HEK293 (cell line): ENCODE measurements at regions not wholly inside any gene's neighbourhood (a gene's known extent, or its start where the extent isn't known, plus 50 kb on each side); places are given as distances from the start of the nearest gene placed in this dataset.
"Not testable (repeated sequence)": the region's sequence is repeated elsewhere in the genome, so short reads cannot be mapped to it uniquely, and the experiment has no call there.

Experiments
- CTCF ChIA-PET: fragments of 350-600 bp; formaldehyde crosslinking; extraction: SDS; loops from one replicate; lab custom pipeline; 2021; ENCODE audit warnings: antibody characterized with exemption; lab: Yijun Ruan, JAX
- POLR2A ChIA-PET: fragments of 300-600 bp; formaldehyde crosslinking; extraction: SDS; loops from one replicate; lab custom pipeline; 2020; ENCODE audit warnings: antibody characterized with exemption, inconsistent platforms; lab: Yijun Ruan, JAX
- H3K27ac ChIP-seq: fragments of 200-500 bp; sonication (Bioruptor generic); 2 replicates; pipeline ENCODE4 v1.5.1; 2014; ENCODE audit warnings: low read depth, low read length, control low read depth, inconsistent platforms; ENCODE audit errors: extremely low read depth
- H3K36me3 ChIP-seq, 2 experiments: fragments of 200-500 bp in 1 of 2; sonication (Bioruptor generic) in 1 of 2; 1 replicate in 1 of 2; 2 replicates in 1 of 2; pipeline ENCODE4 v1.5.1; 2014 to 2017; ENCODE audit warnings: inconsistent platforms in 2 of 2, low read length in 2 of 2; ENCODE audit not compliant: control insufficient read depth in 2 of 2, insufficient read depth in 1 of 2
- H3K4me1 ChIP-seq: fragments of 200-500 bp; sonication (Bioruptor generic); 2 replicates; pipeline ENCODE4 v1.5.1; 2014; ENCODE audit warnings: mild to moderate bottlenecking, low read length, inconsistent platforms; ENCODE audit not compliant: control insufficient read depth, insufficient read depth
- H3K4me3 ChIP-seq: 2 replicates; pipeline ENCODE4 v1.5.1; 2011; ENCODE audit warnings: low read depth, mild to moderate bottlenecking, control low read depth, low read length, moderate library complexity
- H3K9me3 ChIP-seq: fragments of 200-500 bp; sonication (Bioruptor generic); 2 replicates; pipeline ENCODE4 v1.5.1; 2014; ENCODE audit warnings: low read depth, low read length, inconsistent platforms; ENCODE audit not compliant: control insufficient read depth, insufficient read depth
- FEZF1 ChIP-seq: fragments of 450-650 bp; formaldehyde crosslinking; IDR thresholded peaks from 2 replicates; pipeline ENCODE4 v1.5.1; 2016; ENCODE audit warnings: missing biosample characterization, missing genetic modification characterization
- GFI1B ChIP-seq: fragments of 450-650 bp; formaldehyde crosslinking; IDR thresholded peaks from 2 replicates; pipeline ENCODE4 v1.5.1; 2016; ENCODE audit warnings: missing biosample characterization, missing genetic modification characterization
- OVOL3 ChIP-seq: fragments of 450-650 bp; formaldehyde crosslinking; IDR thresholded peaks from 2 replicates; pipeline ENCODE4 v1.5.1; 2016; ENCODE audit warnings: missing biosample characterization, missing genetic modification characterization
- PRDM6 ChIP-seq: fragments of 450-650 bp; formaldehyde crosslinking; IDR thresholded peaks from 2 replicates; pipeline ENCODE4 v1.5.1; 2017; ENCODE audit warnings: missing biosample characterization, missing genetic modification characterization
- SP2 ChIP-seq: fragments of 450-650 bp; formaldehyde crosslinking; IDR thresholded peaks from 2 replicates; pipeline ENCODE4 v1.5.1; 2016; ENCODE audit warnings: missing biosample characterization, missing genetic modification characterization
- SP7 ChIP-seq: fragments of 450-650 bp; formaldehyde crosslinking; IDR thresholded peaks from 2 replicates; pipeline ENCODE4 v1.5.1; 2016; ENCODE audit warnings: missing biosample characterization, missing genetic modification characterization
- YY1 ChIP-seq: fragments of 450-650 bp; formaldehyde crosslinking; IDR thresholded peaks from 2 replicates; pipeline ENCODE4 v1.5.1; 2018; ENCODE audit warnings: missing biosample characterization, missing genetic modification characterization
- YY2 ChIP-seq: fragments of 450-650 bp; formaldehyde crosslinking; IDR thresholded peaks from 2 replicates; pipeline ENCODE4 v1.5.1; 2016; ENCODE audit warnings: missing biosample characterization, missing genetic modification characterization
- ZFHX2 ChIP-seq: fragments of 450-650 bp; formaldehyde crosslinking; conservative IDR thresholded peaks from 2 replicates; pipeline ENCODE4 v1.5.1; 2016; ENCODE audit warnings: missing biosample characterization, missing genetic modification characterization
- ZFP37 ChIP-seq: fragments of 450-650 bp; formaldehyde crosslinking; IDR thresholded peaks from 2 replicates; pipeline ENCODE4 v1.5.1; 2016; ENCODE audit warnings: missing biosample characterization, missing genetic modification characterization
- ZNF10 ChIP-seq: fragments of 450-650 bp; formaldehyde crosslinking; IDR thresholded peaks from 2 replicates; pipeline ENCODE4 v1.5.1; 2017; ENCODE audit warnings: missing biosample characterization, missing genetic modification characterization
- ZNF175 ChIP-seq: fragments of 450-650 bp; formaldehyde crosslinking; IDR thresholded peaks from 2 replicates; pipeline ENCODE4 v1.5.1; 2016; ENCODE audit warnings: missing biosample characterization, missing genetic modification characterization
- ZNF184 ChIP-seq: fragments of 450-650 bp; IDR thresholded peaks from 2 replicates; pipeline ENCODE4 v1.5.1; 2018; ENCODE audit warnings: missing biosample characterization, mild to moderate bottlenecking, missing genetic modification characterization
- ZNF19 ChIP-seq: fragments of 450-650 bp; formaldehyde crosslinking; IDR thresholded peaks from 2 replicates; pipeline ENCODE4; 2016; ENCODE audit warnings: missing biosample characterization, missing genetic modification characterization, low read depth
- ZNF2 ChIP-seq: fragments of 450-650 bp; formaldehyde crosslinking; IDR thresholded peaks from 2 replicates; pipeline ENCODE4 v1.5.1; 2016; ENCODE audit warnings: missing biosample characterization, missing genetic modification characterization
- ZNF23 ChIP-seq: fragments of 450-650 bp; formaldehyde crosslinking; IDR thresholded peaks from 2 replicates; pipeline ENCODE4 v1.5.1; 2016; ENCODE audit warnings: missing biosample characterization, missing genetic modification characterization, borderline replicate concordance
- ZNF280C ChIP-seq: fragments of 450-650 bp; formaldehyde crosslinking; IDR thresholded peaks from 2 replicates; pipeline ENCODE4 v1.5.1; 2016; ENCODE audit warnings: missing biosample characterization, missing genetic modification characterization
- ZNF324 ChIP-seq: fragments of 450-650 bp; formaldehyde crosslinking; IDR thresholded peaks from 2 replicates; pipeline ENCODE4 v1.5.1; 2016; ENCODE audit warnings: missing biosample characterization, missing genetic modification characterization
- ZNF514 ChIP-seq: fragments of 450-650 bp; formaldehyde crosslinking; IDR thresholded peaks from 2 replicates; pipeline ENCODE4 v1.5.1; 2016; ENCODE audit warnings: missing biosample characterization, missing genetic modification characterization
- ZNF600 ChIP-seq: fragments of 450-650 bp; formaldehyde crosslinking; IDR thresholded peaks from 2 replicates; pipeline ENCODE4 v1.5.1; 2016; ENCODE audit warnings: missing biosample characterization, missing genetic modification characterization
- ZNF670 ChIP-seq: fragments of 450-650 bp; formaldehyde crosslinking; IDR thresholded peaks from 2 replicates; pipeline ENCODE4 v1.5.1; 2016; ENCODE audit warnings: missing biosample characterization, missing genetic modification characterization, low read depth
- ZSCAN30 ChIP-seq: fragments of 450-650 bp; IDR thresholded peaks from 2 replicates; pipeline ENCODE4 v1.5.1; 2018; ENCODE audit warnings: missing biosample characterization, mild to moderate bottlenecking, missing genetic modification characterization, moderate library complexity

GRCh38 chr20:20786428-20786827, 74.0 kb upstream of the RALGAPA2 start:
- no peak for TF ChIP-seq ZNF600
- TF ChIP-seq OVOL3: no peak
- TF ChIP-seq ZFHX2 (tag by site-specific recombination): no peak
- TF ChIP-seq ZNF280C (tag by site-specific recombination): no peak
- TF ChIP-seq ZNF324 (tag by site-specific recombination): no peak
- no peak for TF ChIP-seq ZNF670
- no peak for TF ChIP-seq PRDM6 (tag by site-specific recombination)
- TF ChIP-seq YY2 (tag by site-specific recombination): no peak
- TF ChIP-seq ZSCAN30: no peak
- no peak for TF ChIP-seq ZNF2 (tag by site-specific recombination)
- TF ChIP-seq, all 188 proteins: peak for 0
- Histone ChIP-seq H3K27ac (no peak overlapping the region), H3K9me3 (no peaks in the 10 kb centered on the region), H3K4me1 (no peaks in the 10 kb centered on the region), H3K36me3 (no peaks in the 10 kb centered on the region), H3K4me3 (no peak overlapping the region)
- ChIA-PET CTCF (no interaction called here), POLR2A (no interaction called here)

GRCh38 chr20:20785226-20785625, 72.8 kb upstream of the RALGAPA2 start:
- ChIA-PET CTCF (no interaction called here), POLR2A (no interaction called here)
- no peak overlapping the region for H3K4me3 ChIP-seq
- TF ChIP-seq SP2 (tag by site-specific recombination) (no peak), ZNF175 (tag by site-specific recombination) (no peak), ZNF600 (no peak), ZNF19 (tag by site-specific recombination) (no peak), SP7 (tag by site-specific recombination) (no peak), ZNF514 (tag by site-specific recombination) (no peak), YY1 (tag by site-specific recombination) (no peak), GFI1B (tag by site-specific recombination) (no peak), ZNF184 (tag by site-specific recombination) (no peak), FEZF1 (tag by site-specific recombination) (no peak), ZFP37 (tag by site-specific recombination) (no peak), ZNF23 (tag by site-specific recombination) (no peak), ZNF10 (tag by site-specific recombination) (no peak)
- H3K4me1 ChIP-seq: no peaks in the 10 kb centered on the region
- H3K36me3 ChIP-seq: no peaks in the 10 kb centered on the region
- H3K27ac ChIP-seq: no peak overlapping the region
- H3K9me3 ChIP-seq: no peaks in the 10 kb centered on the region

- H3K4me3 ChIP-seq, H3K27ac ChIP-seq, POLR2A ChIA-PET, H3K9me3 ChIP-seq, H3K4me1 ChIP-seq, H3K36me3 ChIP-seq: not testable (repeated sequence)
- CTCF ChIA-PET: interaction anchor here (1.5 kb wide), 1 partner anchor 23 kb away, joined by 4 read pairs; no protein-coding TSS in a partner anchor
Measured at GRCh38 chr20:20784450-20784849, 72.0 kb upstream of the RALGAPA2 start.
